Mesothelial cell of epicardium (in vitro differentiated cells): ENCODE measurements at regions not wholly inside any gene's neighbourhood (a gene's known extent, or its start where the extent isn't known, plus 50 kb on each side); places are given as distances from the start of the nearest gene placed in this dataset.
"Not testable (repeated sequence)": the region's sequence is repeated elsewhere in the genome, so short reads cannot be mapped to it uniquely, and the experiment has no call there.

Experiments used
- DNase-seq, 2 experiments: peaks; one replicate each; pipeline ENCODE4 v3.0.0; 2021; ENCODE audit warnings: low spot score in 2 of 2; ENCODE audit not compliant: unreplicated experiment in 2 of 2
- H3K27ac Mint-ChIP-seq: 2 replicates; pipeline ENCODE4 v1.8.0; 2021; ENCODE audit warnings: mixed read lengths
- H3K27me3 Mint-ChIP-seq: 2 replicates; pipeline ENCODE4 v1.8.0; 2021; ENCODE audit warnings: low read depth, mixed read lengths
- H3K36me3 Mint-ChIP-seq: 2 replicates; pipeline ENCODE4 v1.8.0; 2021; ENCODE audit warnings: mixed read lengths
- H3K4me1 Mint-ChIP-seq: 2 replicates; pipeline ENCODE4 v1.8.0; 2021; ENCODE audit warnings: mixed read lengths
- H3K4me3 Mint-ChIP-seq: 2 replicates; pipeline ENCODE4 v1.8.0; 2021; ENCODE audit warnings: mild to moderate bottlenecking, moderate library complexity, mixed read lengths
- H3K9me3 Mint-ChIP-seq: 2 replicates; pipeline ENCODE4 v1.8.0; 2021; ENCODE audit warnings: mixed read lengths
- CTCF ChIP-seq: fragments of 200-600 bp; sonication (generic); IDR thresholded peaks from one replicate; pipeline ENCODE4 v1.5.0; 2021; ENCODE audit warnings: antibody characterized with exemption; ENCODE audit not compliant: unreplicated experiment

DNA sequence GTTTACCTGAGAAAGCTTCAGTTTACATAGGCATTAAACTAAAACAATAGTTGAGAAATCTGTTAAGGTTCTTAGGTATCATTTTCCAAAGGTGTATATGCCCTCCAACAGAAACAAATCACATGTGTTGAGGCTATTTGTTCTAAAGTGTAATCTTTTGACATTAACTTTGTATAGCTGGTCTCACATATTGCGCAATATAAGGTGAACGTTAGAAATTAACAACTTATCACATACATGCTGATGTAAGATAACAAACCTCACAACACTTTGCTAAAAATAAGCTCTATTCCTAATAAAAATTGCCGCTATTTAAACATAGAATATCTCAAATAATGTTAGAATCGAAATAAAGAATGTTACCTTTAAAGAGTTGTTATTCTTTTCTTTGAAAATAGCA, 340.6 kb downstream of the SRGAP2C start:
- no peak for TF ChIP-seq CTCF
- no peak overlapping the region for H3K27ac Mint-ChIP-seq
- no peaks in the 10 kb centered on the region for H3K36me3 Mint-ChIP-seq
- H3K4me3 Mint-ChIP-seq: no peak overlapping the region
- no peaks in the 10 kb centered on the region for H3K9me3 Mint-ChIP-seq
- H3K4me1 Mint-ChIP-seq: no peaks in the 10 kb centered on the region
- no peak for DNase-seq
- no peaks in the 10 kb centered on the region for H3K27me3 Mint-ChIP-seq

DNA sequence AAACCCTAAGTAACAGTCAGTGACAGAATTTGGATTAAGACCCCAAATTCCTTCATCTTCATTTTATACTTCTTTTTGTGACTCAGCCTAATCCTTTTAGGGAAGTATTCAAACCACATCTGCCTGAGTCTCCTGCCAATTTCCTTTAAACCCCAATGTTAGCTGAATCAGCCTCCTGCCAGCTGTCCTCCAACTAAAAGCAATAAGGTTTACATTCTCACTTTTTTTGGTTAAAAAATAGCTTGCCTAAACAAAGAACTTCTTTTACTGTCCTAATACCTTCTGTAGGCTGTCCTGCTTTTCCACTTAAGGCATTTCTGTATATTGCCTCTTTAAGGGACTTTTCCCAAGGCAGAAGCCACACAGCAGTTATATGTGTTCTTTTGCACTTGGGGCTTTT, 344.2 kb downstream of the SRGAP2C start:
- not testable (repeated sequence) for H3K27ac Mint-ChIP-seq, H3K9me3 Mint-ChIP-seq, H3K27me3 Mint-ChIP-seq, H3K36me3 Mint-ChIP-seq, DNase-seq, H3K4me3 Mint-ChIP-seq, H3K4me1 Mint-ChIP-seq

GRCh38 chr1:121530026-121530425, 345.3 kb downstream of the SRGAP2C start:
- not testable (repeated sequence) for H3K9me3 Mint-ChIP-seq, DNase-seq, H3K36me3 Mint-ChIP-seq, H3K4me1 Mint-ChIP-seq, H3K27me3 Mint-ChIP-seq, H3K4me3 Mint-ChIP-seq, H3K27ac Mint-ChIP-seq

DNA sequence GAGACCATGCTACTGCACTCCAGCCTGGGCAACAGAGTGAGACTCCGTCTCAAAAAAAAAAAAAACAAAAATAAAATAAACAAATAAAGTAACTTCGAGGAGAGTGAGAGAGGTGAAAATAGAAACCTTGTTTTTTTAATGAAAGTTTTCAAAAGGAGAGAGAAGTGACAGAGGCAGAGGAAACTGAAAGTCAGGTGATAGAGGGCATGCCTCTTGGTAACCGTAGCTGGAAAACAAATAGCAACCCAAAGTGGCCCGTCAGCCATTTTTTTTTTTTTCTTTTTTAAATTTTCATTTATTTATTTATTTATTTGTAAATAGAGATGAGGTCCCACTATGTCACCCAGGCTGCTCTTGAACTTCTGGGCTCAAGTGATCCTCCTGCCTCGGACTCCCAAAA, 347.0 kb downstream of the SRGAP2C start:
- H3K36me3 Mint-ChIP-seq, DNase-seq, H3K27me3 Mint-ChIP-seq, H3K27ac Mint-ChIP-seq, H3K4me3 Mint-ChIP-seq, H3K9me3 Mint-ChIP-seq, H3K4me1 Mint-ChIP-seq: not testable (repeated sequence)

GRCh38 chr1:121538148-121538547, 353.4 kb downstream of the SRGAP2C start:
- not testable (repeated sequence) for DNase-seq, H3K36me3 Mint-ChIP-seq, H3K9me3 Mint-ChIP-seq, H3K27me3 Mint-ChIP-seq, H3K27ac Mint-ChIP-seq, H3K4me3 Mint-ChIP-seq, H3K4me1 Mint-ChIP-seq

DNA sequence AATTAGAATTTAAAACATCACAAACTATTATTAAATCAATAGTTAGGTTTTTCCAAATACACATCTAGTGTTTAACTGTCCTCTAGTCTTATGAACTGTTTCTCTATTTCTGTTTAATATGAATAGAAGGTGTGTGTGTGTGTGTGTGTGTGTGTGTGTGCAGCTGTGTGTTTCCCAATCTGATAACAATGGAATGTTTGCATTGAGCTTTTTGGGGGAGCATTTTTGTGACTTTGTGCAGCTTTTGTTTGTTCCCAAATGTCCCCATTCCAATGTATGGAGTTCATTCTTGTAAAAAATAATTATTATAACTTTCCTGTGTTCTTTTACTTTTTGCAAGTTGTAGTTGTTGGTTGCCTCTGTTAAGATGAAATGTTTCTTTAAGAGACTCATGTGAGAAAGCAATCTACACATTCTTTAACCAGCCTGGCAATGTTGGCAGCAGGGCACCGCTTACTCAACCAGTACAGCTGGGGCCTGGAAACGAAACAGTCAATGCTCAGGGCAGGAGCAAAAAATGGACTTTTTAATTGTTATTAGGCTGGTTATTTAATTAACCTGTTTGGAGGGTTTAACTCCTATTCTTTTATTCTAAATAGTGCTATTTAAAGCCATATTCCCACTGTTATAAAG, 354.3 kb downstream of the SRGAP2C start:
- no peak overlapping the region for H3K4me3 Mint-ChIP-seq
- H3K4me1 Mint-ChIP-seq: no peaks in the 10 kb centered on the region
- H3K27ac Mint-ChIP-seq: no peak overlapping the region
- no peak for DNase-seq
- no peaks in the 10 kb centered on the region for H3K9me3 Mint-ChIP-seq
- H3K27me3 Mint-ChIP-seq: no peaks in the 10 kb centered on the region
- no peaks in the 10 kb centered on the region for H3K36me3 Mint-ChIP-seq
- TF ChIP-seq CTCF: no peak

DNA sequence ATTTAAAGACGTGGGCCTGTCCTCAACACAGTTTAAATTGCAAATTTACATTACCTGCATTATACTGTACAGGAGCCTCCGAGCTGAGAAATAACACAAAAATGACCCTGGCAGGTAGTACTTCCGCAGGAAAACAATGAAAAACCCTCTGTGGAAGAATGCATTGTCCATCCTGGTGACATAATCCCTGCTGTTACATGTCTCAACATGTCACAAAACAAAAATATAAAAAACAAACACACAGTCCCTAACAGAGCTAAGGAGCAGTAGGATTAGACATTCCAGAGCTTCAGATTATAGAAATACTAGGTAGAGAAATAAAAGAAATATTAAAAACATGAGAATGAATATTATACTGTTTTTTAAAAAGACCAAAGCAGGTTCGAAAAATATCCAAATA, 359.2 kb downstream of the SRGAP2C start:
- H3K27me3 Mint-ChIP-seq, H3K4me1 Mint-ChIP-seq, H3K4me3 Mint-ChIP-seq, DNase-seq, H3K9me3 Mint-ChIP-seq, H3K27ac Mint-ChIP-seq, H3K36me3 Mint-ChIP-seq: not testable (repeated sequence)

GRCh38 chr1:121544500-121544899, 359.7 kb downstream of the SRGAP2C start:
- no peaks in the 10 kb centered on the region for H3K36me3 Mint-ChIP-seq
- H3K4me1 Mint-ChIP-seq: no peaks in the 10 kb centered on the region
- H3K4me3 Mint-ChIP-seq: no peak overlapping the region
- no peak for TF ChIP-seq CTCF
- no peak overlapping the region for H3K27ac Mint-ChIP-seq
- no peaks in the 10 kb centered on the region for H3K27me3 Mint-ChIP-seq
- no peak for DNase-seq
- no peaks in the 10 kb centered on the region for H3K9me3 Mint-ChIP-seq

- not testable (repeated sequence) for H3K4me1 Mint-ChIP-seq, DNase-seq, H3K27ac Mint-ChIP-seq, H3K9me3 Mint-ChIP-seq, H3K36me3 Mint-ChIP-seq, H3K4me3 Mint-ChIP-seq, H3K27me3 Mint-ChIP-seq
Measured at GRCh38 chr1:121545899-121546298, 361.1 kb downstream of the SRGAP2C start.
